ENCODE measurements at regions not wholly inside any gene's neighbourhood (a gene's known extent, or its start where the extent isn't known, plus 50 kb on each side); places are given as distances from the start of the nearest gene placed in this dataset.
"Not testable (repeated sequence)": the region's sequence is repeated elsewhere in the genome, so short reads cannot be mapped to it uniquely, and the experiment has no call there.

DNA sequence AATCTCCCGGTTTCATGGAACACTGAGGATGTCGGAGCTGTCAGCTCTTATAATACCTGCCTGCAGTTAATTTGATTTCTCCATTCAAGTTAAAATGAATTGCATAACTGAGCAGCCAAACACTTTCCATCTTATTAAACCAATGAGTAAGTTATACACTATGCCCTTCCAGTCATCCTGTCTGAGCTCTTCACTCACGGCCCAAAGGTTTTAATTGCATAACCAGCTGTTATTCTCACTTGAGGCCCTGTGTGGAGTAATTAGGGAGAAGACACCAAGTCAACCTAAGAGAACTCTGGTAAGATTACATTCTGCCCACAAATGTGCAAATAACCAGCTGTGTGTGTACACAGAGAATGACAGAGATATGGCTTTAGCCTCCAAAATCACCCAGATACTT lies 303.5 kb downstream of the TBC1D4 start:
- DNase-seq (ENCODE audit: low read depth) = no peak

DNA sequence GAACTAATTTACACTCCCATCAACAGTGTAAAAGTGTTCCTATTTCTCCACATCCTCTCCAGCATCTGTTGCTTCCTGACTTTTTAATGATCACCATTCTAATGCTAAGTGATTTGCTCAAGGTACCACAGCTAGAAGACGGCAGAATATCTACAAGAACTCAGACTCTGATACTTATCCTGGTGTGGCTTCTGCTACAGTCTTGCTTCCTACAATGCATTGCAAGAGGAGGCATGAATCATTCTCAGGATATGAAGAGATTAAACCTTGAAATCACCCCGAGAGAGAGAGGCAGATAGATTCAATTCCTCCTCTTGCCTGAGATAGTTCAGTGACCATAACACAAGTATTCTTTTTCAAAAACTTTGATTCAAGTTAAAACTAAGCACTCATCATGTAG lies 306.4 kb downstream of the TBC1D4 start:
- DNase-seq (ENCODE audit: low read depth) = no peak

DNA sequence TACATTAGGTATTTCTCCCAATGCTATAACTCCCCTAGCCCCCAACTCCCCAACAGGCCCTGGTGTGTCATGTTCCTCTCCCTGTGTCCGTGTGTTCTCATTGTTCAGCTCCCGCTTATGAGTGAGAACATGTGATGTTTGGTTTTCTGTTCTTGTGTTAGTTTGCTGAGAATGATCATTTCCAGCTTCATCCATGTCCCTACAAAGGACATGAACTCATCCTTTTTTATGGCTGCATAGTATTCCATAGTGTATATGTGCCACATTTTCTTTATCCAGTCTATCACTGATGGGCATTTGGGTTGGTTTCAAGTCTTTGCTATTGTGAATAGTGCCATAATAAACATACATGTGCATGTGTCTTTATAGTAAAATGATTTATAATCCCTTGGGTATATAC lies 306.9 kb downstream of the TBC1D4 start:
- not testable (repeated sequence) for DNase-seq (ENCODE audit: low read depth)

DNA sequence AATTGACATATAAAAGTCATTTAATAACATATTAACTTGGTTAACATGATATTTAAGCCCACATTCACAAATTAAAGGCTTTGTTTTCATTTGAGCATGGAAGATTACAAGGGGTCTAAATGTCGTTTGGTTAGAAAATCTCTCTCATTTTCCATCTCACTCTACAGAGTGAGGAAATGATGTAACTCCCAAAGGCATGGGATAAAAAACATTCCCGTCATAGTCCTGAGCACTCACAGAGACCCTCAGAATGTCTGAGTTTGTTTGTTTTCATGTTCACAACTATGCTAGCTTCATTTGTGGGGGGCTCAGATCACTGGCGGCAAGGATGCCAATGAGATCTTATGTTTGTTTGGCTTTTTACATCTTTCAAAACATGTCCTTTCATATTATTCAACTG lies 307.5 kb downstream of the TBC1D4 start:
- no peak for DNase-seq (ENCODE audit: low read depth)

DNA sequence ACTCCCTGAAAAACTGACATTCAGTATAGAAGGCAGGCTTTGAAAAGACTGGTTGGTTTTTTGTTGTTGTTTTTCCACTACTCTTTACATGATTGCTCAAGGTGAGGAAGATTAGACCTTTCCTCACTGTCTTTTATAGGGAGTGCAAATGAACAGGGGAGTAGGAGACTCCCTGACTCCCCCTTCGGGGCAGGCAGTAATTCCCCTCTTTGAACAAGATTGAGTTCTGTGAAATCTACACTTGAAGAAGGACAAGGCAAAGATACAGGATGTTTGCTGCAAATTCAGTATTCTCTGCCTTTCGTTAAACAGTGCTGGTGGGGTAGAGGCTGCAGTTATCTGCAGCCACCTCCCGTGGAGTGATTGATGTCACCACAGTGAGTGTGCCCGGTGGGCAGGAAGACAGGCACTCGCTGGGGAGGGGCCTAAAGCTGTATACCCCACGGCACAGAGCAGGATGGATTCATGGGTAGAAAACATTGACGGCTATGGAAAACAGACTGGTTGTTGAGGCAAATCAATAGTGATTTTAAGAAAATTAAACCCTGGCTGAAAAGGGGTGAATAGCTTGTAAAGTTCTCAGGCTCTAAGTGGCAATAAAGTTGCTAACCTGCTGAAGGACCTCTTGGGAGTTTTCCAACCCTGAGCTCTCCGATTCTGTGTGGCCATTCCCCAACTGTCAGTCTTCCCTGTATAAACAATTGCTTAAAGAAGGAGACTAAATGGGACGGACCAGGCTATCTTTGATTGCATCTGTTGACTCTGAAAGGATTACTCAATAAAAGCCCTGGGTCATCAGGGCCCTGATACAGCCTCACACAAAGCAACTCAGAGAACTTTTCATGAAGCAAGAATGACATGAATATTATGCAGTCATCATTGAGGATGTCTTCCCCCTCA lies 308.3 kb downstream of the TBC1D4 start:
- DNase-seq (ENCODE audit: low read depth) = no peak

DNA sequence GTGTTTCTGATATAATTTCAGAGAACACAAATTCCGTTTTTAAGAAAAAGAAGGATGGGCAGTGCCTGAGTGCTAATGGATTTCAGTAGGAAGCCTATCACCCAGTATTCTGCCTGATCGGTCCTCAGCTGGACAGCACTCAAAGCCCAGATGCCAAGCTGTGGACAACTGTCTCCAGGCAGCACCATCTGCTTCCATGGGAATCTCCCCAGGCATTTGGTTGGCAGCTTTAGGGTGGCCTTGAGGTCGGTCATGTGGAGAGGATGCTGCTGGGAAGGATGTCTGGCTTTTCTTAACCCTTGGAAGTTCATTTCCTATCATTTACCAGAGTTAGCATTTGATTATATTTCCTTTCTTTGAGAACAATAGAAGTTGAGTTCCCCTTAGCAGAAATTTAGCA lies 311.7 kb downstream of the TBC1D4 start:
- no peak for DNase-seq (ENCODE audit: low read depth)

DNA sequence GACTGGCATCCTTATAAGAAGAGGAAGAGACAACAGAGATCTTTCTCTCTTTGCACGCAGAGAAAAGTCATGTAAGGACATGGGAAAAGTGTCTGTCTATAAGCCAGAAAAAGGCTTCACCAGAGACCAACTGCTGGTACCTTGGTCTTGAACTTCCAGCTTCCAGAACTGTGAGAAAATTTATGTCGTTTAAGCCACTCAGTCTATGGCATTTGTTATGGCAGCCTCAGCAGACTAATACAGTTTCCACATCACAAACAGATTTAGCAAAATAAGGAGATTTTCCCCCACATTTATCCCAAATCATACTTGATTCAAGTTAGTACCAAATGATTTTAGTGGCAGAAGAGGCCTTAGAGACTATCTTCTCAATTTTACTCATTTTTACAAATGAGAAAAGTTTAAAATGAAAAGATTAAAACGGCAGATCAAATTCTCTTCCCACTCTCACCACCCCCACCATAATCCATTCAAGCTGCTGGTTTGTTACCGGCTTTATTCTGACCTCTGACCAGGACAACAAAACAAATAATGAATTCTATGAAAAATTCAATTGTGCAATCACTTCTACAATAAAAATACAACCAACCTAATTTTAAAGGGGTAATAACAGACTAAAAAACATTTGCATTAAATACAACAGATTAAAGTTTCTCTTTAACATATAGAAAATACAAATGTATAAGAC lies 316.3 kb downstream of the TBC1D4 start:
- no peak for DNase-seq (ENCODE audit: low read depth)

DNA sequence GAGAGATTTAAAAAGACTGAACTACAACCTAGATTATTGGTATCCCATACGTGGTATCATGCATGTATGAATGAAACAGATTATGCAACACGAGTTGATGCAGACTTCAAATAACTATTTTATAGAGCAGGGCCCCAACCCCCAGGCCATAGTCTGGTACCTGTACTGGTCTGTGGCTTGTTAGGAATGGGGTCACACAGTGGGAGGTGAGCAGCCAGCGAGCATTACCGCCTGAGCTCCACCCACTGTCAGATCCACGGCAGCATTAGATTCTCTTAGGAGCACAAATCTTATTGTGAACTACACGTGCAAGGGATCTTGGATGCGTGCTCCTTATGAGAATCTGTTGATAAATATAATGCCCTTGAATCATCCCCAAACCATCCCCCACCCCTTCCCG lies 320.2 kb downstream of the TBC1D4 start:
- no peak for DNase-seq (ENCODE audit: low read depth)

DNA sequence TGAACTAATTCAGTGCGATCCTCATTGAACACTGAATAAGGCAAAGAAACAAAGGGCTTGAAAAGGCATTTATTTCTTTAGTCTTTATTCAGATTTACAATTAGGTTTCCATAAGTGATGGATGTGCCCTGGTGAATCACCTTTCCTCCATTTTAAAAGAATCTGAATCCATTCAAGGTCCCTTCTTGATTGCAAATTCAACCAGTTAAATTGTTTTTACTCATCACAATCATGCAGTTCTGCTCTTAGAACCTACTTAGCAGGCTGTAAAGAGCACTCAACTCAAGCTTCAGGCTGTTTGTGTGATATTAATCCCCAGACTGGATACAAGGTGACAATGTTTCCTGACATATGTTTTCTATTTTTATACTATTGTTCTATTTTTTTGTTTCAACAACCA lies 321.0 kb downstream of the TBC1D4 start:
- DNase-seq (ENCODE audit: low read depth) = no peak

DNA sequence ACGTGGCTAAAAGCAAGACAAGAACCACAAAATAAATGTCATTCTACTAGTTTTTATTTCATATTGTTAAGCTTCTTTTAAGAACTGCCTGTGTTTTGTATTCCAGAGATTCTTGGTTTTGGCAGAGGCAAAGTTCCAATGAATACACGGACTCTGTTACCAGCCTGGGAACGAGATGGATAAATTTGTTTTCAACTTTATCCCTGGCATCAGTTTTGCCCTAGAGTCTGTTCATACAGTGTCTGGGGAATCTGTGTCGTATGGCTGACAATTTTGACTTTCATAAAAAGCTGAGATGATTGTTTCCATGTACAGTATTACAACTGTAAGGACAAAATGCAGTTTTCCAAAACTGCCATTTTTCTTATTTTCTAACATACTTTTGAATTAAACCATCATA lies 327.6 kb downstream of the TBC1D4 start:
- no peak for DNase-seq (ENCODE audit: low read depth)

DNA sequence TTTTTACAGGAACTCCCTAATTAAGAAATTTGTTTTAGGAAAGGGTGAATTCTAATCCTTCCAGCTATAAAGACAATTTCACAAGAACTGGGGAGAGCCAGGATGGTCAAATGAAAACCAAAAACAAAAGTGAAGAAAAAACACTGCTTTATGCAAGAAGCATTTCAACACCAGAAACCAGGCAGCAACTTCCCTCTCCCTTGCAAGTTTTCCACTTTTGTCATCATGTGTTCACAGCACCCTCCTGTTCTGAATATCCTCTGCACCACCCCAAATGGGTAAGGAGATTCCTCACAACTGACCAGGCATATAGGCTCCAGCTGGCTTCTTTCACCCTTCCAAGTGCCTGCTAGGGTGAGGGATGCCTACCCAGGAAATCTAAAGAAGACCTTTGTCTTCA lies 328.1 kb downstream of the TBC1D4 start:
- DNase-seq (ENCODE audit: low read depth) = no peak

DNA sequence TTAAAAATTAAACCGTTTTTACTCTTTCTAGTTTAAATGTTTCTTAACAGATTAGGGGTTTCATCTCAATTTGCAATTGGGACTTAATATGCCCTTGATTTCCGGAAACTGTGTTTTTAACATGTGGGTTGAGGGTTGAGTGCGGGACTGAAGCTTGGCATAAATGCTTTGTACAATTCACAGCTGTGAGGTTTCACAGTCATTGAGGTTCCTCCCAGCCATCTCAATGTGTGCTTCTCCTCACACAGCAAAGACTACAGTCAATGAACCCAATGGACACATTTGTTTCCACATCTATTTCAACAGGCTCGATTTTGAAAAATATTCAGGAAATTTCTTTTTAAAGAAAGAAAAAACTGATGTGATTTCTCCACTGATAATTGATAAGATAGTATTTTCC lies 328.6 kb downstream of the TBC1D4 start:
- DNase-seq (ENCODE audit: low read depth) = no peak

DNA sequence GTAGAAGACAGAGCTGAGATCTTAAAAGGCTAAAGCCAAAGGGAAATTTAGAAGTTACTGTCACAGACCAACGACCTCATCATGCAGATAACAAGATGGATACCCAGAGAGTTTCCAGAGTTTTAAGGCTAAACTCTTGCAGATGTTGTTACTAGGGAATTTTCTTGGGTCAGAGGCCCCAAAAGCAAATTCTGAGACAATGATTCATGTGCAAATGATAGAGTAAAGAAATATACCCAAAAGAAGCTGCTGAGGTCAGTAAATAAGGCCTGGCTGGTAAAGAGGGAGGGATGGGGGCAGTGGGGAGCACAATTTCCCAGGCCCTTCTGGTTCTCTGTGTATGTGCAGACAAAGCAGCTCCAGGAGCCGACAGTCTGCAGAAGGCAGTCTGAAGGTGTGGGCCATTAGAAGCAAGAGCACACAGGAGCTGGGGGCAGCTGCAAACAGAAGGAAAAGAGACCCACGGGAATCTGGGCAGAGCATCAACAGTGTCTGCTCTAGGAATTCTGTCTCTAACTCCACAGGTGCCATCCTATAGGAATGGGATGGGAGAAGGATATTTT lies 330.8 kb downstream of the TBC1D4 start:
- no peak for DNase-seq (ENCODE audit: low read depth)

DNA sequence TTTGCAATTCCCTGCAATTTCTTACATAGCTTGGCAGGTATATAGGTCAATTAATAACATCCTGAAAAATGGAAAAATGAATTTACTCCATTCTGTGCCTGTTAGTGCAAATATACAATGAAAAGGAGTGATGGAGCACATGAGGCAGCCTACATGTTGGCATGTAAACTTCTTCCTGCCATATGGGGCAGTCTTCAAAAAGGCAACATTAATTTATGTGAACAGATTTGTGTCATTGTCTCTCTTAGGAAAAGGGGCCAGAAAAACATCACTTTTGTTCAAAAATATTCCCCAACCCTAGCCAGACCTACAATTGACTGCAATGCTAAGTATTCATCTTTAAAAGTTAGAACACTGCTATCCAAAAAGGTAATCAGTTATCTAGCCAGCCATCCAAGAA lies 332.2 kb downstream of the TBC1D4 start:
- DNase-seq (ENCODE audit: low read depth) = no peak

DNA sequence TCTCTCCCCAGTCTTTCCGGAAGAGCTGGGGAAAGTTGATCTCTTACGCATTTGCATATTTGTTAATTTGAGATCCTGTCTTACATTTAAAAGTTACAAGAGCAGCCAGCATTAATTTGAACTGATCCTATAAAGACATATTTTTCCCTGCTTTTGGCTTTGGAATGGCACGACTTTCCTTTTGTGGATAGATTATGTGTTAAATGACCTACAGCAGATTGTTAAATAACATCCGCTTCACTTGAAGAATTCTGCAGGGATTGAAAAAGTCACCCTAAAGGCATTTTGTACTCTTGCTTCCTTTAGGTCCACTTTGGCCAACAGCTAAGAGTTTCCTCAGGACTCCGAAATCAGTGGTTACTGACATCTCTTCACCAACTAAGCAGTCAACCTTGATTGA lies 334.0 kb downstream of the TBC1D4 start:
- DNase-seq (ENCODE audit: low read depth) = no peak

DNA sequence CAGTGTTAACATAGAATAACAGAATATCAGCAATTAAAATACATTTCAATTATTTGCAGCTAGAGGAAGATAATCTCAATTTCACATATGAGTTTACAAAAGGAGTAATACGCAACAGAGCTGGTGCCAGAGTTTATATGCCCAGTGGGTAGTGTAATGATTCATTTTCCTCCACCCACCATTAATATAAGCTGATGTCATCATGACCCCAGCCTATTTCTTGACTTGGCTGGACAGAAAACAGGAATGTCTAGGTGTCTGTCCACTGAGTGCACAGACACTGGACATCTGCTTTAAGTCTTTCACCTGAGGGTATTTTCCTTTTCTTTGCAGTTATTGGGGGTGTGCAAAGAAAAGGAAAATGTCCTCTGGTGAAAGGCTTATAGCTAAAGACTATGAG lies 335.5 kb downstream of the TBC1D4 start:
- no peak for DNase-seq (ENCODE audit: low read depth)

DNA sequence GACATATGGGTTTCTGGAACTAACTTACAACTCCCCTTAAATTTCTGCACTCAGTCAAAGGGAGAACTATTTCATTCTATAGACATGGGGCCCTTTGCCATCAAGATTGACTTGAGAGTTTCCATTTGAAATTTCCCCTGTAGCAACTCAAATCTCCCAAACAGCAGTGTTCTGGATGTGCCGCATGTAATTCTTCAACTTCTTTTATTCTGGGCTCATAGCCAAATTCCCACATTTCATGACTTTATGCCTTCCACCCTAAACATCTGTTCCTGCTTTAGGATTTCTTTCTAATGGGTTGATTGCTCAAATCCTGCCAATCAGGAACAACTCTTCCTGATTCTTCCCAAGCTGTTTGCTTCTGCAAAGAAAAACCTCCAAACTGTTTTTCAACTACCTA lies 336.0 kb downstream of the TBC1D4 start:
- DNase-seq (ENCODE audit: low read depth) = no peak

DNA sequence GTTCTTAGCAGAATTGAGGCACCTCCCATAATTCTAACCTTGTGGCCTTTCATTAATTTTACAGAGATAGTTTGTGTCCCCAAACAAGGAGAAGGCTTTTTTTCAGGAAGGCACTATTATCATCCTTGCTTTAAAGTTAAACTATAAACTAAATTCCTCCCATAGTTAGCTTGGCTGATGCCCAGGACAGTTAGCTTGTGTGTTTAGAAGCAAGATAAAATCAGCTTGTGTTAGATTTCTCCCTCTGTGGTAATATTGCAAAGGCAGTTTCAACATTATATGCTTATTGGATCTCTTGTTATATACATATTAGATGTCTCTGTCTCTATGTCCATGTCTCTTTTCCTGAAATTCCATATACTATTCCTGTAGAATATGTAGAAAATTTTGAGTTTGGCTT lies 342.7 kb downstream of the TBC1D4 start:
- DNase-seq (ENCODE audit: low read depth) = no peak

DNA sequence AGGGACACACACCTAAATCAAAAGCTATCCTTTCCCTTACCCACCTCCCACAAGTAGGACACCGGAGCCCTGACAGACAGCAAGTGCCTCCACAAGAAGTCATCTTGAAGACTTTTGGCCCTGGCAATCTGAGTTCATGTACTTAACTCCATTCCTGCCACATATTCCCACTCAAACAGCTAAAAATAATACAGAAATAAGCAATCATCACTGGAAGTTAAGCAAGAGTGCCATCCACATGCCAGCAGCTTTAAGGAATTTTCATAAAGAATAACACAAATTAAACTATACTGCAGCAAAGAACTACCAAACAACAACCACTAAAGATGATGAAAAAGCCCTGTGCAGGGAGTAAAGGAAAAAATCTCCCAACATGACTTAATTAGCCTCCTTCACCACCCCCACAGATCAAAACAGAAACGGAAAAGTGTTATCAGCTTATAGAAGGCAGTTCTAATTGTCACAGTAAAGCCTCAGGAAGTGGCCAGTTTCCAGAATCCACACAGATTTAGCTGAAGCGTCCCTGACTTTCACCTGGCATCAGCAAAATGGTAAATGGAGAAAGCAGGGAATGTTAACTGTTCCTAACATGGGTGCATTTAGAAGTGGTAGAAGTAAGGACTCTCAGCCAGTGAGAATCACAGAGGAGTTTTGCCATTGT lies 343.9 kb downstream of the TBC1D4 start:
- DNase-seq (ENCODE audit: low read depth) = no peak

DNA sequence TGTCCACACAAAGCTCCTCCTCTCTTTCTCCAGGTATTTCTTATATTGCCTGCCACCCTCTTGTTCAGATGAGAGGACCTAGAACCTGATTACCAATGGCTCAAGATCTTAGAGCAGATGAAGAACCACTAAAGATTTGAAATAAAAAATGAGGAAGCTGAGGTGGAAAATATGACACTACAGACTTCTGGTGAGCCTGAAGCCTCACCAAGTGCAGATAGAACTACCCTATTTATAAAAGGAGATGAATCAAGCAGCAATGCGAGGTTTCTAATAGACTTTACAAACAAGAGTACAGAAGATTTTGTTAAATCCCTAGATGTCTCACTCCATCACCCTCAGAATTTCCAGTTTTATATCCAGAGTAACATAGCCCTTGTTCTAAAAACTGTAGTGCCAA lies 345.8 kb downstream of the TBC1D4 start:
- no peak for DNase-seq (ENCODE audit: low read depth)

DNA sequence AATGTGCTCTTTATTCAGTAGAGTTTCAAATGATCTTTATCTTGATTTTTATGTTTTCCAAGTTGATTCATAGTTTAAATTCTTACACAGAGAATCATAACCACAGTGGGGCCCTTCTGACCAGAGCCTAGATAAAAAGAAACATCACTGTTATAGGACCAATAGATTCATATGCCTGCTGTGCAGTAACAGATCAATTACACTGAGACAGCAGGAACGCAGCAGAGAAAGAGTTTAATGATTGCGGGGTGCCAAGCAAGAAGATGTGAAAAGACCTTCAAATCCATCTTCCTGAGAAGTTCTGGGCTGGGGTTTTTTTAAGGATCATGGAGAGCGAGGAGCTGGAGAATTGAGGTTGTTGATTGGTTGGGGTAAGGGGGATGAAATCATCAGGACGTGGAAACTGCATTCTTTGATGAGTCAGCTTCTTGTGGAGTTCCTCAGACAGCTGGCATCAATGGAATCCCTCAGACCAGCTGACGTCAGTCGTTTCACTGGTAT lies 346.6 kb downstream of the TBC1D4 start:
- no peak for DNase-seq (ENCODE audit: low read depth)
